ENCODE measurements at regions not wholly inside any gene's neighbourhood (a gene's known extent, or its start where the extent isn't known, plus 50 kb on each side); places are given as distances from the start of the nearest gene placed in this dataset.

- H3K27ac ChIP-seq: no peak overlapping the region
- no peak for TF ChIP-seq CTCF (conservative IDR thresholded peaks at IDR 0.05)
Observed at GRCh38 chr16:48946686-48947370, 334.8 kb downstream of the CBLN1 start.

- no peak overlapping the region for H3K27ac ChIP-seq
- TF ChIP-seq CTCF (conservative IDR thresholded peaks at IDR 0.05): no peak
Observed at GRCh38 chr16:48942996-48943395, 333.0 kb upstream of the N4BP1 start.

GRCh38 chr16:48936811-48937210 lies 326.8 kb upstream of the N4BP1 start:
- no peak for TF ChIP-seq CTCF (conservative IDR thresholded peaks at IDR 0.05)
- H3K27ac ChIP-seq: no peak overlapping the region

GRCh38 chr16:48932216-48932855 lies 322.4 kb upstream of the N4BP1 start:
- no peak for TF ChIP-seq CTCF (conservative IDR thresholded peaks at IDR 0.05)
- H3K27ac ChIP-seq: no peak overlapping the region

GRCh38 chr16:48930951-48931553 lies 321.1 kb upstream of the N4BP1 start:
- TF ChIP-seq CTCF (conservative IDR thresholded peaks at IDR 0.05): no peak
- H3K27ac ChIP-seq: no peak overlapping the region

- H3K27ac ChIP-seq: no peak overlapping the region
Observed at GRCh38 chr16:48919791-48920190, 309.8 kb upstream of the N4BP1 start.

More at GRCh38 chr16:48919791-48920190, 309.8 kb upstream of the N4BP1 start:
- TF ChIP-seq CTCF (conservative IDR thresholded peaks at IDR 0.05): no peak
